Calu3 (cell line): ENCODE measurements at regions not wholly inside any gene's neighbourhood (a gene's known extent, or its start where the extent isn't known, plus 50 kb on each side); places are given as distances from the start of the nearest gene placed in this dataset.
A peak's percentile ranks its signal among the peaks of the same experiment; 100 is the strongest.

Source experiments
- BruUV-seq: library from RNA; stranded (reverse); fragments of 400-500 nt; replicated peaks from 2 replicates; lab custom pipeline; 2021; lab: Mats Ljungman, UMichigan
- CTCF ChIA-PET: fragments of 300-600 bp; sonication (Branson Sonifier 250); formaldehyde crosslinking; loops from one replicate; lab custom pipeline; 2022; ENCODE audit warnings: antibody characterized with exemption; lab: Charles Lee
- DNase-seq: peaks from one replicate; pipeline ENCODE4 v3.0.0; 2022
- H3K27ac Mint-ChIP-seq: one replicate; pipeline ENCODE4 v1.8.0; 2022; ENCODE audit warnings: mixed read lengths; ENCODE audit not compliant: unreplicated experiment
- H3K27me3 Mint-ChIP-seq: one replicate; pipeline ENCODE4 v1.8.0; 2022; ENCODE audit warnings: mixed read lengths; ENCODE audit not compliant: unreplicated experiment
- H3K36me3 Mint-ChIP-seq: one replicate; pipeline ENCODE4 v1.8.0; 2022; ENCODE audit warnings: mild to moderate bottlenecking, moderate library complexity, mixed read lengths; ENCODE audit not compliant: insufficient read depth, unreplicated experiment
- H3K4me1 Mint-ChIP-seq: one replicate; pipeline ENCODE4 v1.8.0; 2022; ENCODE audit warnings: mild to moderate bottlenecking, low read depth, mixed read lengths; ENCODE audit not compliant: unreplicated experiment
- H3K4me3 Mint-ChIP-seq: one replicate; pipeline ENCODE4 v1.8.0; 2022; ENCODE audit warnings: mild to moderate bottlenecking, low read depth, moderate library complexity, mixed read lengths; ENCODE audit not compliant: unreplicated experiment
- H3K9me3 Mint-ChIP-seq: one replicate; pipeline ENCODE4 v1.8.0; 2022; ENCODE audit warnings: low read depth, mixed read lengths; ENCODE audit not compliant: unreplicated experiment
- CTCF ChIP-seq: fragments of 200-600 bp; IDR thresholded peaks from one replicate; pipeline ENCODE4 v1.8.0; 2022; ENCODE audit warnings: antibody characterized with exemption; ENCODE audit not compliant: unreplicated experiment
- intact Hi-C: fragments of 100-400 bp; cut with micrococcal nuclease; formaldehyde crosslinking; loops from one replicate; pipeline ENCODE4 v1.10.0; 2022; ENCODE audit not compliant: unreplicated experiment

DNA sequence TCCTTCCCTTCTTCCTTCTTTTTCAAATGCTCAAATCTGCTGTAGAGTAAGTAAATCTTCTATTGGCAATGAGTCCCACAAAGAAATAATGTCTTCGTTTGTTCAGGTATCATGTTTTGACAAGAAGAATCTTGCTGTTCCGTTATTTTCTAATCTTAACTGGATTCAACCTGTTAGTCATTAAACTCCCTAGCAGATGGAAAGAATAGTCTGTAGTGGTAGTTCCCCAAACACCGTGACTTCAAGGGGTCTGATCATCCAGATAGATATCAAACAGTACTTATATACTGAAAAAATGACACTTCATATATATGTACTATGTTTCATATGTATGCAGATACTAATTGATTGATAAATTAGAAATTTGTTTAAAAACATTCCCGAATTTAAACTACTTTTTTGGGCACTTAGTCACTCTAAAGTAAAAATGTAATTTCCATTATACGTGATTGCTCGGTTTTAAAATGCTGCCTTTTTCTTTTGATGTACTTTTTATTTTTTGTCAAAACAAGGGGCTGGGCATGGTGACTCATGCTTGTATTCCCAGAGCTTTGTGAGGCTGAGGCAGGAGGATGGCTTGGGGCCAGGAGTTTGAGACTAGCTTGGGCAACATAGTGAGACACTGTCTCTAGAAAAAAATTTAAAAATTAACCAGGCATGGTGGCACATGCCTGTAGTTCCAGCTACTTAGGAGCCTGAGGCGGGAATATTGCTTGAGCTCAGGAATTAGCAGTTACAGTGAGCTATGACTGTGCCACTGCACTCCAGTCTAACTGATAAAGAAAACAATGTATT lies 335.7 kb upstream of the SNX7 start:
- CTCF ChIA-PET = interaction anchor here (1.1 kb wide), 1 partner anchor 272 kb away, joined by 3 read pairs; no protein-coding TSS in a partner anchor
- BruUV-seq = no TSS peak
- Mint-ChIP-seq H3K4me3 (peak overlapping the region; percentile 6), H3K27me3 (no peaks in the 10 kb centered on the region), H3K36me3 (peaks cover 7% of the 10 kb centered on the region), H3K27ac (peak overlapping the region; percentile 92), H3K4me1 (peaks cover 44% of the 10 kb centered on the region), H3K9me3 (peaks cover 3% of the 10 kb centered on the region)
- intact Hi-C loops = loop anchor here (2.0 to 10.0 kb wide), 3 partner anchors 135 to 271 kb away; no protein-coding TSS in a partner anchor
- DNase-seq = peak; percentile 81
- TF ChIP-seq CTCF = no peak

GRCh38 chr1:98323906-98324358 lies 337.6 kb upstream of the SNX7 start:
- no peak for TF ChIP-seq CTCF
- Mint-ChIP-seq H3K27ac (peak overlapping the region; percentile 92), H3K27me3 (no peaks in the 10 kb centered on the region), H3K4me1 (peaks cover 51% of the 10 kb centered on the region), H3K4me3 (peak overlapping the region; percentile 29), H3K36me3 (peaks cover 7% of the 10 kb centered on the region), H3K9me3 (peaks cover 8% of the 10 kb centered on the region)
- peak; percentile 82 for DNase-seq
- no TSS peak for BruUV-seq
- intact Hi-C loops = loop anchor here (1.0 to 10.0 kb wide), 4 partner anchors 114 to 269 kb away; no protein-coding TSS in a partner anchor
- CTCF ChIA-PET = interaction anchor here (1.5 kb wide), 1 partner anchor 12 kb away, joined by 5 read pairs; no protein-coding TSS in a partner anchor

DNA sequence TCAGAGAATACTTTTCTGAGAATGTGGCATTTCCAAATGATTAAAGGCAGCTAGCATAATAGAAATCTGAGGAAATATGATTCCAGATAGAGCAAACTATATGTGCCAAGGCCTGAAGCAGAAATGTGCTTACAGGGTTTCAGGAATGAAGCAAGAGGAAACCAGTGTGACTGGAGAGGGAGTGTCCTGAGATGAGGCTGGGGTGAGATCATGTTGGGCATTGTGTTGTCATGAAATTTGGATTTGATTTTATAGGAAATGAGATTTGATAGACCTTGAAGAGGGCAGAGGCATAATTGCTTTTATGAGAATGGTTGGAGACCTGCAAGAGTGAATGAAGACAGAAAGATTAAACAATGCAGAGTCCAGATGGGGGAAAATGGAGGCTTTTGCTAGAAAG lies 338.1 kb upstream of the SNX7 start:
- BruUV-seq = no TSS peak
- Mint-ChIP-seq H3K4me1 (peaks cover 51% of the 10 kb centered on the region), H3K27me3 (no peaks in the 10 kb centered on the region), H3K27ac (peak overlapping the region; percentile 92), H3K36me3 (peaks cover 7% of the 10 kb centered on the region), H3K9me3 (peaks cover 8% of the 10 kb centered on the region), H3K4me3 (peak overlapping the region; percentile 29)
- intact Hi-C loops = loop anchor here (1.0 to 10.0 kb wide), 3 partner anchors 113 to 269 kb away; no protein-coding TSS in a partner anchor
- CTCF ChIA-PET = interaction anchor here (1.5 kb wide), 1 partner anchor 13 kb away, joined by 5 read pairs; no protein-coding TSS in a partner anchor
- peak; percentile 35 for DNase-seq
- TF ChIP-seq CTCF = no peak

DNA sequence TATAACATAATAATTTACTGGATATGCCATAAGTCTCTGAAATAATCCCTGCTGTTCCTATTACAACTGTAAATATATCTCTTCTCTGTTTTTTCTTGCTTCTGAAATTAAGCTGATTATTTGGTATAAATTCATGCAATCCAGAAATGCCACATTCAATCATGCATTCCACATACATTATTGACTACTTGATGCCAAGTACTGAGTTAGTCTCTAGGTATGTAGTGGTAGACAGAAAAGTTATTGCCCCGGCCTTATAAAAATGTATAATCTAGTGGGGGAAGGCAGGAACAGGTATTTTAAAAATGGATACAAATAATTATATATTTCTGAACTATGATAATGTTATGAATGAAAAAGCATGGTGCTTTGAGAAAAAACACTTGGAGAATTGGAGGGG lies 338.6 kb upstream of the SNX7 start:
- DNase-seq = no peak
- BruUV-seq = no TSS peak
- H3K27me3 Mint-ChIP-seq = no peaks in the 10 kb centered on the region
- H3K27ac Mint-ChIP-seq = peak overlapping the region; percentile 92
- peak overlapping the region; percentile 29 for H3K4me3 Mint-ChIP-seq
- peaks cover 8% of the 10 kb centered on the region for H3K9me3 Mint-ChIP-seq
- intact Hi-C loops = loop anchor here (1.0 to 10.0 kb wide), 3 partner anchors 113 to 268 kb away; no protein-coding TSS in a partner anchor
- peaks cover 7% of the 10 kb centered on the region for H3K36me3 Mint-ChIP-seq
- H3K4me1 Mint-ChIP-seq = peaks cover 51% of the 10 kb centered on the region
- TF ChIP-seq CTCF = no peak
- CTCF ChIA-PET = no interaction called here
